ENCODE measurements at regions not wholly inside any gene's neighbourhood (a gene's known extent, or its start where the extent isn't known, plus 50 kb on each side); places are given as distances from the start of the nearest gene placed in this dataset.

DNA sequence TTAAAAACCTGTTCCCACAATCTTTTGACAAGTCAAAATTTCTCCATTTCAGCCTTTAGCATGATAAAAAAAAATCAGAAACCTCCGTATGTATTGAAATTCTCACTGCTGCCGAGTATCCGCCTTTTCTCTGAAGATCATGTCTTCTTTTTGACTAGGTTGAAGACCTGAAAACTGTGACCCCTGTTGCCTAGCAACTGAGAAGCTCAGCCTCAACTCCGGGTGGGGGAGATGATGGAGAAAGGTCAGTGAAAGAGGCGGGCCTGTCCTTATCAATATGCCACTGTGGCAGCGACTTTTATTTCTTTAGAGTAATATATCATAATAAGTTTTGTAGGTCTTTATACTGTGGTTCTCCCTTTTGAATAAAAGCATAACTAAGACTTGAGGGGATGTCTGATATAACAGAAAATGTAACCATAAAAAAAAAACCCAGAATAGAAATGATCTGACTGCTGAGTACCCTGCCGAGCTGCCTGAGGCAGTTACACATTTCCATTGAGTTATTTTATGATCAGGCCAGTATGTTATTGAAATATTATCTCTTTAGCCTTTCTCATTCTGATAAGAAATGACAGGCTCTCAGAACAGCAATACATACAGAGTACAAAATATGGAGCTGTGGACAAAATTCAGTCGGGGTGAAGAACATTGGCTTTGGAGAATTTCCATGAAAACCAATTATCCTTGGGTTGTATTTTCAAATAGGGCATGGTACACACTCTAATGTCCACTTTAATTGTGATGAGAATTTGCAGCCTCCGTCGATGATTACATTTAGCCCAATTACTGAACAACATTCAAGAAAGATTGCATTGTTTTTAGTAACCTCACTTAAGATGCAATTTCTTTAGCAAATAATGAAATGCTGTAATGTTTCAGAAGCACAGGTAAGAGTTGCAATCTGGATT, 136.7 kb upstream of the EEF1E1 start:
- TF ChIP-seq LEF1 (IDR thresholded peaks at IDR 0.05; ENCODE audit: borderline replicate concordance) (no peak), SP1 (IDR thresholded peaks at IDR 0.05) (no peak), FOXA1 (IDR thresholded peaks at IDR 0.05) (no peak)

Measured in HEK293T (cell line).